WTC11 (cell line): ENCODE measurements at regions not wholly inside any gene's neighbourhood (a gene's known extent, or its start where the extent isn't known, plus 50 kb on each side); places are given as distances from the start of the nearest gene placed in this dataset.

ENCODE experiments used
- CBFB ChIP-seq: sonication (generic); formaldehyde crosslinking; IDR thresholded peaks from 2 replicates; pipeline ENCODE4 v1.8.1; 2022; ENCODE audit warnings: mild to moderate bottlenecking, low read depth, missing genetic modification reagents
- CTCF ChIP-seq: fragments of 200-600 bp; IDR thresholded peaks from 2 replicates; pipeline ENCODE4 v1.8.0; 2022; ENCODE audit warnings: antibody characterized with exemption
- FOXP4 ChIP-seq: sonication (generic); formaldehyde crosslinking; IDR thresholded peaks from 2 replicates; pipeline ENCODE4 v1.8.0; 2022; ENCODE audit warnings: mild to moderate bottlenecking, missing genetic modification reagents
- HMGXB4 ChIP-seq: sonication (generic); formaldehyde crosslinking; IDR thresholded peaks from 2 replicates; pipeline ENCODE4 v1.8.1; 2023; ENCODE audit warnings: mild to moderate bottlenecking, moderate library complexity, missing genetic modification reagents
- ZNF121 ChIP-seq: sonication (generic); formaldehyde crosslinking; IDR thresholded peaks from 2 replicates; pipeline ENCODE4 v1.8.0; 2023; ENCODE audit warnings: missing genetic modification reagents

- TF ChIP-seq CBFB (CRISPR knock-in tag) = no peak
- no peak for TF ChIP-seq CTCF
- no peak for TF ChIP-seq HMGXB4 (CRISPR knock-in tag)
- TF ChIP-seq FOXP4 = no peak
- no peak for TF ChIP-seq ZNF121 (CRISPR knock-in tag)
Observed at GRCh38 chr5:29085142-29085541, 2046.8 kb upstream of the CDH9 start.
